HFFc6 (cell line): ENCODE measurements at regions not wholly inside any gene's neighbourhood (a gene's known extent, or its start where the extent isn't known, plus 50 kb on each side); places are given as distances from the start of the nearest gene placed in this dataset.

Source experiments
- DNase-seq: peaks from one replicate; pipeline ENCODE4 v3.0.0-alpha.2; 2018
- H3K27ac Mint-ChIP-seq: 2 replicates; pipeline ENCODE4 v1.8.0; 2020; ENCODE audit warnings: mild to moderate bottlenecking, mixed read lengths
- H3K27me3 Mint-ChIP-seq: 2 replicates; pipeline ENCODE4 v1.8.0; 2021; ENCODE audit warnings: mild to moderate bottlenecking, moderate library complexity, mixed read lengths; ENCODE audit not compliant: insufficient read depth
- H3K36me3 Mint-ChIP-seq: 2 replicates; pipeline ENCODE4 v1.8.0; 2021; ENCODE audit warnings: low read depth, mixed read lengths
- H3K4me1 Mint-ChIP-seq: 2 replicates; pipeline ENCODE4 v1.8.0; 2020; ENCODE audit warnings: low read depth, mixed read lengths
- H3K4me3 Mint-ChIP-seq: 2 replicates; pipeline ENCODE4 v1.8.0; 2020; ENCODE audit warnings: mild to moderate bottlenecking, moderate library complexity, mixed read lengths
- H3K9me3 Mint-ChIP-seq: 2 replicates; pipeline ENCODE4 v1.8.0; 2020; ENCODE audit warnings: mild to moderate bottlenecking, mixed read lengths
- CTCF ChIP-seq: fragments of 200-600 bp; sonication (generic); IDR thresholded peaks from 2 replicates; pipeline ENCODE4 v1.5.0; 2021; ENCODE audit warnings: antibody characterized with exemption, mild to moderate bottlenecking

- Mint-ChIP-seq H3K4me3 (no peak overlapping the region), H3K9me3 (peaks cover 20% of the 10 kb centered on the region), H3K27me3 (no peaks in the 10 kb centered on the region; the same call in 1 of the 2 replicates), H3K27ac (peak overlapping the region; percentile 77), H3K4me1 (peaks cover 52% of the 10 kb centered on the region), H3K36me3 (peaks cover 23% of the 10 kb centered on the region)
- TF ChIP-seq CTCF = no peak
- DNase-seq = peak; percentile 6
Observed at GRCh38 chr5:145509336-145510136, 325.6 kb downstream of the PRELID2 start.

GRCh38 chr5:145506185-145506850 lies 328.8 kb downstream of the PRELID2 start:
- Mint-ChIP-seq H3K27ac (no peak overlapping the region), H3K27me3 (no peaks in the 10 kb centered on the region), H3K4me3 (no peak overlapping the region), H3K9me3 (no peaks in the 10 kb centered on the region), H3K36me3 (no peaks in the 10 kb centered on the region), H3K4me1 (peaks cover 34% of the 10 kb centered on the region)
- no peak for TF ChIP-seq CTCF
- no peak for DNase-seq

- DNase-seq = no peak
- H3K4me3 Mint-ChIP-seq = no peak overlapping the region
- peaks cover 16% of the 10 kb centered on the region for H3K4me1 Mint-ChIP-seq
- no peak overlapping the region for H3K27ac Mint-ChIP-seq
- H3K27me3 Mint-ChIP-seq = no peaks in the 10 kb centered on the region
- no peak for TF ChIP-seq CTCF
- H3K9me3 Mint-ChIP-seq = no peaks in the 10 kb centered on the region
- H3K36me3 Mint-ChIP-seq = no peaks in the 10 kb centered on the region
Observed at GRCh38 chr5:145502906-145503305, 332.2 kb downstream of the PRELID2 start.

GRCh38 chr5:145500710-145501109 lies 334.4 kb downstream of the PRELID2 start:
- H3K4me1 Mint-ChIP-seq = peaks cover 27% of the 10 kb centered on the region
- no peak for DNase-seq
- peaks cover 9% of the 10 kb centered on the region; the same call in 1 of the 2 replicates for H3K36me3 Mint-ChIP-seq
- H3K4me3 Mint-ChIP-seq = no peak overlapping the region
- H3K9me3 Mint-ChIP-seq = no peaks in the 10 kb centered on the region; the same call in 1 of the 2 replicates
- TF ChIP-seq CTCF = no peak
- no peak overlapping the region for H3K27ac Mint-ChIP-seq
- H3K27me3 Mint-ChIP-seq = no peaks in the 10 kb centered on the region

- Mint-ChIP-seq H3K36me3 (peaks cover 9% of the 10 kb centered on the region; the same call in 1 of the 2 replicates), H3K9me3 (no peaks in the 10 kb centered on the region; the same call in 1 of the 2 replicates), H3K27ac (peak overlapping the region; percentile 84), H3K4me3 (peak overlapping the region; percentile 70), H3K27me3 (no peaks in the 10 kb centered on the region), H3K4me1 (peaks cover 38% of the 10 kb centered on the region)
- DNase-seq = peak; percentile 36
- no peak for TF ChIP-seq CTCF
Observed at GRCh38 chr5:145499483-145499882, 335.7 kb downstream of the PRELID2 start.
